Duodenal mucosa (tissue), 2 donors: ENCODE measurements at regions not wholly inside any gene's neighbourhood (a gene's known extent, or its start where the extent isn't known, plus 50 kb on each side); places are given as distances from the start of the nearest gene placed in this dataset.
"Not testable (repeated sequence)": the region's sequence is repeated elsewhere in the genome, so short reads cannot be mapped to it uniquely, and the experiment has no call there.

Source experiments
- H3K27ac ChIP-seq: one replicate; pipeline ENCODE4 v1.7.0; 2013; ENCODE audit warnings: low read depth, low read length
- H3K27me3 ChIP-seq, 2 donors: one replicate each; pipeline ENCODE4 v1.7.0; 2013; ENCODE audit warnings: low read length in 2 of 2, control low read depth in 1 of 2; ENCODE audit not compliant: insufficient read depth in 2 of 2, control insufficient read depth in 1 of 2
- H3K36me3 ChIP-seq, 2 donors: one replicate each; pipeline ENCODE4 v1.7.0; 2013; ENCODE audit warnings: low read length in 2 of 2, control low read depth in 1 of 2; ENCODE audit not compliant: insufficient read depth in 2 of 2, control insufficient read depth in 1 of 2
- H3K4me1 ChIP-seq, 2 donors: one replicate each; pipeline ENCODE4 v1.7.0; 2013; ENCODE audit warnings: low read length in 2 of 2, control low read depth in 1 of 2; ENCODE audit not compliant: insufficient read depth in 2 of 2, control insufficient read depth in 1 of 2
- H3K4me3 ChIP-seq, 2 donors: one replicate each; pipeline ENCODE4 v1.7.0; 2013; ENCODE audit warnings: low read length in 2 of 2, low read depth in 1 of 2
- H3K9ac ChIP-seq, 2 donors: one replicate each; pipeline ENCODE4 v1.7.0; 2013; ENCODE audit warnings: low read length in 2 of 2, low read depth in 1 of 2
- H3K9me3 ChIP-seq, 2 donors: one replicate each; pipeline ENCODE4 v1.7.0; 2013; ENCODE audit warnings: low read length in 2 of 2, control low read depth in 1 of 2; ENCODE audit not compliant: control insufficient read depth in 1 of 2

DNA sequence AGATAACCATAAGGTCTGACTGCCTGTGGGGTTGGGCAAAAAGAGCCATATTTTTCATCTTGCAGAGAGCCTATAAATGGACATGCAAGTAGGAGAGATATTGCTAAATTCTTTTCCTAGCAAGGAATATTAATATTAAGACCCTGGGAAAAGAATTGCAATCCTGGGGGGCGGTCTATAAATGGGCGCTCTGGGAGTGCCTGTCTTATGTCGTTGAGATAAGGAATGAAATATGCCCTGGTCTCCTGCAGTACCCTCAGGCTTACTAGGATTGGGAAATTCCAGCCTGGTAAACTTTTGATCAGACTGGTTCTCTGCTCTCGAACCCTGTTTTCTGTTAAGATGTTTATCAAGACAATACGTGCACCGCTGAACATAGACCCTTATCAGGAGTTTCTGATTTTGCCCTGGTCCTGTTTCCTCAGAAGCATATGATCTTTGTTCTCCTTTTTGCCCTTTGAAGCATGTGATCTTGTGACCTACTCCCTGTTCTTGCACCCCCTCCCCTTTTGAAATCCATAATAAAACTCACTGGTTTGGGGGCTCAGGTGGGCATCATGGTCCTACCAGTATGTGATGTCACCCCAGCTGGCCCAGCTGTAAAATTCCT is 1458.3 kb downstream of the PCDH9 start:
- not testable (repeated sequence) for H3K27ac ChIP-seq, H3K27me3 ChIP-seq, H3K9ac ChIP-seq, H3K4me3 ChIP-seq, H3K4me1 ChIP-seq, H3K36me3 ChIP-seq
- peaks cover 18 to 20% of the 10 kb centered on the region in 2 donors for H3K9me3 ChIP-seq

DNA sequence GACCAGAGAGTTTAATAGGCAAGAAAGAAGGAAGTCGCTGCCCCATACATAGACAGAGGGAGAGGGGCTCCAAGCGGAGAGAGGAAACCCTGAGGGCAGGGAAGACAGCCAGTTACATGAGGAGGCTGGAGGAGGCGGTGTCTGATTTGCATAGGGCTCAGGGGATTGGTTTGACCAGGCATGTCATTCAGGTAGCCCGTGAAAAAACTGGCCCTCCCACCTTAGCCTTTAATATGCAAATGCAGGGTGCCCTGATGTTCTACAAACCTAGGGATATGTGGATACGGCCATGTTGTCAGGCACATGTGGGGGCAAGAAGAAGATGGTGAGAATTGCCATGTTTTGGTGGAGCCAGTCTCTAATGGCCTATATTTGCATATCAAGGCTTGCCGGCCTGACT is 1461.6 kb downstream of the PCDH9 start:
- peaks cover 6 to 9% of the 10 kb centered on the region in 2 donors for H3K9me3 ChIP-seq
- H3K4me3 ChIP-seq: no peak overlapping the region
- no peaks in the 10 kb centered on the region for H3K27me3 ChIP-seq
- H3K36me3 ChIP-seq: no peaks in the 10 kb centered on the region
- H3K4me1 ChIP-seq: no peaks in the 10 kb centered on the region
- H3K9ac ChIP-seq: no peak overlapping the region
- no peak overlapping the region for H3K27ac ChIP-seq

- H3K27me3 ChIP-seq: no peaks in the 10 kb centered on the region
- H3K4me1 ChIP-seq: no peaks in the 10 kb centered on the region
- no peak overlapping the region for H3K9ac ChIP-seq
- H3K27ac ChIP-seq: no peak overlapping the region
- no peak overlapping the region for H3K4me3 ChIP-seq
- peaks cover 0 to 2% of the 10 kb centered on the region in 2 donors for H3K9me3 ChIP-seq
- no peaks in the 10 kb centered on the region for H3K36me3 ChIP-seq
These were observed 1466.3 kb downstream of the PCDH9 start for GRCh38 chr13:65763811-65764210.

- no peaks in the 10 kb centered on the region for H3K4me1 ChIP-seq
- H3K27ac ChIP-seq: no peak overlapping the region
These were observed 1468.1 kb downstream of the PCDH9 start for GRCh38 chr13:65762012-65762411.

DNA sequence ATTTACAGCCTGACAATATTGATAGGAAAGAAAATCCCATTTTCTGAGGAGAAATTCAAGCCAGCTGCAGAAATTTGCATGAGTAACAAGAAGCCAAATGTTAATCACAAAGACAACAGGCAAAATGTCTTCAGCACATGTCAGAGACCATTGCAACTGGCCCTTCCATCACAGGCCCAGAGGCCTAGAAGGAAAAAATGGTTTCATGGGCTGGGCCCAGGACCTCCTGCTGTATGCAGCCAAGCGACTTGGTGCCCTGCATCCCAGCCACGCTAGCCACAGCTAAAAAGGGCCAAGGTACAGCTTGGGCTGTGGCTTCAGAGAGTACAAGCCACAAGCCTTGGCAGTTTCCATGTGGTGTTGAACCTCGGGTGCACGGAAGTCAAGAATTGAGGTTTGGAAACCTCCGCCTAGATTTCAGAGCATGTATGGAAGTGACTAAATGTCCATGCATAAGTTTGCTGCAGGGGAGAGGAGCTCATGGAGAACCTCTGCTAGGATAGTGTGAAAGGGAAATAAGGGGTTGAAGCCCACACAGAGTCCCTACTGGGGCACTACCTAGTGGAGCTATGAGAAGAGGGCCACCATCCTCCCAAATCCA is 1474.0 kb downstream of the PCDH9 start:
- Histone ChIP-seq H3K9me3 (peaks cover 18 to 21% of the 10 kb centered on the region in 2 donors), H3K4me3 (no peak overlapping the region)

More at GRCh38 chr13:65762012-65762411, 1468.1 kb downstream of the PCDH9 start:
- H3K9me3 ChIP-seq: peaks cover 11 to 15% of the 10 kb centered on the region in 2 donors
- no peaks in the 10 kb centered on the region for H3K27me3 ChIP-seq
- H3K36me3 ChIP-seq: no peaks in the 10 kb centered on the region
- H3K9ac ChIP-seq: no peak overlapping the region
- H3K4me3 ChIP-seq: no peak overlapping the region

DNA sequence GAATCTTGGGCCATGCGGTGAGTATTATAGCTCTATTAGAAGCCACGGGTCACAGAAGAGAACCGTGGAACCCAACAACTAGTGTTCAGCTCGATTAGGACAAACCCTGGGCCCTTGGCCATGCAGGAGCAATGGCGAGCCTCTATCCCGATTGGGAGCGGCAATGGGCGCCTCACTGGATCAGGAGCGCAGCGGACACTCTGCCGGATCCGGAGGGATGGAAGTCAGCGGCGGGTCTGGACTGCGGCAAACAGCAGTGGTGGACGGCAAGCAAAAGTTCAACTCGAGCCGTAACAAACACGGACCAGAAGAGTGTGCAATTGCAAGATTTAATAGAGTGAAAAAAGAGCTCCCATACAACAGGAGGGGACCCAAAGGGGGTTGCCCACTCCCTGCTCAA is 1481.9 kb downstream of the PCDH9 start:
- Histone ChIP-seq H3K9me3 (peaks cover 0 to 21% of the 10 kb centered on the region in 2 donors), H3K4me1 (no peaks in the 10 kb centered on the region), H3K4me3 (no peak overlapping the region), H3K9ac (no peak overlapping the region), H3K27me3 (no peaks in the 10 kb centered on the region), H3K27ac (no peak overlapping the region), H3K36me3 (no peaks in the 10 kb centered on the region)

More for the DNA sequence above, 1474.0 kb downstream of the PCDH9 start:
- no peaks in the 10 kb centered on the region for H3K27me3 ChIP-seq
- H3K36me3 ChIP-seq: no peaks in the 10 kb centered on the region
- H3K9ac ChIP-seq: no peak overlapping the region
- H3K27ac ChIP-seq: no peak overlapping the region
- no peaks in the 10 kb centered on the region for H3K4me1 ChIP-seq

DNA sequence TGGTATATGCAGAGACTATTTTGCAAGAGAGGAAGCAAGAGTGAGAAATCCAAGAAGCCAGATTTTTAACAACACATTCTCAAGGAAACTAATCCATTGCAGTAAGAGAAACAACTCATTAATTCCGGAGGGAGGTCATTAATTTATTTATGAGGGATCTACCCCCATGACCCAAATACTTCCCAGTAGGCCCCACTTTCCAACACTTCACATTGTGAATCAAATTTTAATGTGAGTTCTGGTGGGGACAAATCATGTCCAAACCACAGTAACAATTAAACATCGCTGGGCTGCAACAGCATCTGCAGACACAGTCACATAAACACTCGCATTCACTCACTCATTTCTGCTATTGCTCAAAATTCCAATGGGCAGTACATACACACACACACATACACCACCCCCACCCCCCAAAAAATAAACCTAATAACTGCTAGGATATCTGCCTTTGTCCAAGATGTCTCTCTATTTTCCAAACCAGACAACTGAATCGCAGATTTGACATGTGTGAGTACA is 1483.7 kb downstream of the PCDH9 start:
- H3K27me3 ChIP-seq: no peaks in the 10 kb centered on the region
- no peak overlapping the region for H3K9ac ChIP-seq
- H3K9me3 ChIP-seq: peaks cover 0 to 15% of the 10 kb centered on the region in 2 donors
- no peak overlapping the region for H3K27ac ChIP-seq
- no peaks in the 10 kb centered on the region for H3K36me3 ChIP-seq
- H3K4me3 ChIP-seq: no peak overlapping the region
- H3K4me1 ChIP-seq: no peaks in the 10 kb centered on the region

DNA sequence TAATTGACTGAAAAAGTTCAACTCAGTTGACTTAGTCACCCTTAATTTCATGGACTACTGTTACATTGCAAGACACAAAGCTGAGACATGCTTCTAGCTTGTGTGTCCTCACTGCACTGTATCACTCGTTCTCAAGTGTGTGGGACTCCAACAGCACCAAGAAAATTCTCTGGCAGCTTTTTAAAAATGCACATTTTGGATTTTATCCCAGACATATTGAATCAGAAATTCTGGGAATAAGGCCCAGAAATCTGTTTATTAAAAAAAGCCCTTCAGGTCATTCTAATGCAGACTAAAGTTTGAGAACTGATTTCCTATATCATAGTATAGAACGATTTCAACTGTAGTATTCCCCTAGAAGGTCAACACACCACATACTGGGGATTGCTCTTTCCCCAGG is 1485.3 kb downstream of the PCDH9 start:
- Histone ChIP-seq H3K36me3 (no peaks in the 10 kb centered on the region), H3K9me3 (peaks cover 2 to 15% of the 10 kb centered on the region in 2 donors), H3K9ac (no peak overlapping the region), H3K27me3 (no peaks in the 10 kb centered on the region), H3K4me1 (no peaks in the 10 kb centered on the region), H3K4me3 (no peak overlapping the region), H3K27ac (no peak overlapping the region)

DNA sequence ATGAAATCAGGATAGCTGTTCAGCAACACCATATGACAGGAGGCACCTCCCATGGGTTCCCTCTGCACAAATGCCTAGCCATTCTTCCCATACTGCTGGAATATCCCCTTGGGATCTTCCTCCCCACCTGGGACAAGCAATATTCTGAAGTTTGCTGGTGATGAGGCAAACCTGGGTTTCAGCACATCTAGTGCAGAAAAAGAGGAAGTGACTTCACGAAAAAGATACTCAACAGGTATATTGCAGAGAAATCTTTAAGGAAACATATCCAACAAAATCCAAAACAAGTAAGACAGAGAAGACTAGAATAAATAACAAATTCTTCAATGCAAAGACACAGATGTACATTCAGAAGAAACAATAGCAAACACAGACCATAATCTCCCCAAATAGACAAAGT is 1497.0 kb downstream of the PCDH9 start:
- no peaks in the 10 kb centered on the region for H3K36me3 ChIP-seq
- H3K27me3 ChIP-seq: no peaks in the 10 kb centered on the region
- H3K9ac ChIP-seq: no peak overlapping the region
- H3K9me3 ChIP-seq: peaks cover 3 to 8% of the 10 kb centered on the region in 2 donors
- no peak overlapping the region for H3K4me3 ChIP-seq
- no peaks in the 10 kb centered on the region for H3K4me1 ChIP-seq
- no peak overlapping the region for H3K27ac ChIP-seq

- no peak overlapping the region for H3K9ac ChIP-seq
- H3K27ac ChIP-seq: no peak overlapping the region
- H3K9me3 ChIP-seq: peaks cover 3 to 5% of the 10 kb centered on the region in 2 donors
- H3K4me3 ChIP-seq: no peak overlapping the region
- H3K4me1 ChIP-seq: no peaks in the 10 kb centered on the region
- no peaks in the 10 kb centered on the region for H3K27me3 ChIP-seq
- no peaks in the 10 kb centered on the region for H3K36me3 ChIP-seq
These were observed 1503.1 kb downstream of the PCDH9 start for GRCh38 chr13:65727070-65727469.
